Spleen (tissue), 11 donors: ENCODE measurements at regions not wholly inside any gene's neighbourhood (a gene's known extent, or its start where the extent isn't known, plus 50 kb on each side); places are given as distances from the start of the nearest gene placed in this dataset.

Experiments
- DNase-seq: peaks from one replicate; pipeline ENCODE4 v3.0.0-alpha.2; 2020
- H3K27ac ChIP-seq, 8 donors: fragments of 200-600 bp; sonication (generic) in 7 of 8; 1 replicate in 4 of 8; 2 replicates in 4 of 8; pipeline versions ENCODE4 v1.5.0 to v1.8.0; 2016 to 2021; ENCODE audit warnings: inconsistent platforms in 4 of 8, mild to moderate bottlenecking in 4 of 8, moderate library complexity in 1 of 8
- H3K27me3 ChIP-seq, 7 donors: fragments of 200-600 bp; sonication (generic) in 6 of 7; replicated peaks in 1 of 7; 1 replicate in 4 of 7; 2 replicates in 3 of 7; pipeline versions ENCODE4 v1.5.0 to v1.8.0; 2016 to 2021; ENCODE audit warnings: inconsistent platforms in 3 of 7, mild to moderate bottlenecking in 1 of 7
- H3K36me3 ChIP-seq, 6 donors: fragments of 200-600 bp; sonication (generic) in 5 of 6; 1 replicate in 4 of 6; 2 replicates in 2 of 6; pipeline versions ENCODE4 v1.5.0 to v1.8.0; 2016 to 2021; ENCODE audit warnings: inconsistent platforms in 2 of 6
- H3K4me1 ChIP-seq, 6 donors: fragments of 200-600 bp; sonication (generic) in 5 of 6; 1 replicate in 3 of 6; 2 replicates in 3 of 6; pipeline versions ENCODE4 v1.5.0 to v1.8.0; 2016 to 2021; ENCODE audit warnings: inconsistent platforms in 3 of 6
- H3K4me3 ChIP-seq, 8 donors: fragments of 200-600 bp; sonication (generic) in 7 of 8; 1 replicate in 4 of 8; 2 replicates in 4 of 8; pipeline versions ENCODE4 v1.5.0 to v1.8.0; 2016 to 2021; ENCODE audit warnings: inconsistent platforms in 4 of 8, mild to moderate bottlenecking in 4 of 8, moderate library complexity in 2 of 8
- H3K9me3 ChIP-seq, 8 donors: fragments of 200-600 bp; sonication (generic) in 7 of 8; 1 replicate in 4 of 8; 2 replicates in 4 of 8; pipeline versions ENCODE4 v1.5.0 to v1.8.0; 2016 to 2021; ENCODE audit warnings: inconsistent platforms in 4 of 8
- POLR2A ChIP-seq, 3 donors: fragments of 450-650 bp; IDR thresholded peaks; one replicate each; pipeline ENCODE4 v1.5.1; 2017; ENCODE audit warnings: antibody characterized with exemption in 3 of 3, mild to moderate bottlenecking in 1 of 3
- POLR2AphosphoS5 ChIP-seq, 3 donors: sonication (generic); formaldehyde crosslinking; IDR thresholded peaks; one replicate each; pipeline ENCODE4 v1.5.1; 2017; ENCODE audit warnings: antibody characterized with exemption in 3 of 3
- WGBS, 5 donors: extraction: QIAGEN DNeasy Blood & Tissue Kit in 3 of 5; methylation state at CpG; one replicate each; pipeline versions ENCODE4 v1.1.5 to v1.1.7; 2013 to 2018; 5-methylcytosine and 5-hydroxymethylcytosine counted together
- intact Hi-C: fragments of 100-400 bp; cut with DNase I; formaldehyde crosslinking; loops from one replicate; pipeline ENCODE4 v1.15.0; 2023; ENCODE audit warnings: low total_unique reads
- TF ChIP-seq, protein P1 (sequence below), 11 experiments: fragments of 200-600 bp in 7 of 11; fragments of 450-650 bp in 4 of 11; sonication (generic) in 4 of 11; IDR thresholded peaks in 8 of 11; conservative IDR thresholded peaks in 3 of 11; 1 replicate in 7 of 11; 2 replicates in 4 of 11; pipeline versions ENCODE4 v1.4.0 to v1.8.0; 2016 to 2021; ENCODE audit warnings: antibody characterized with exemption in 11 of 11, inconsistent platforms in 4 of 11, mild to moderate bottlenecking in 1 of 11
- donor health status: healthy with polysubstance abuse.
- donor health status: DM: no; HTN: no; CAD: no; lungs with moderate emphysema.
- donor health status: DM: no; HTN: no; CAD: no.
- donor health status: Bipolar disorder and iron deficiency.
- donor health status: healthy.
- donor health status: DM: no; HTN: no; CAD: no.
- donor health status: DM: yes; HTN: yes; CAD: no.

DNA sequence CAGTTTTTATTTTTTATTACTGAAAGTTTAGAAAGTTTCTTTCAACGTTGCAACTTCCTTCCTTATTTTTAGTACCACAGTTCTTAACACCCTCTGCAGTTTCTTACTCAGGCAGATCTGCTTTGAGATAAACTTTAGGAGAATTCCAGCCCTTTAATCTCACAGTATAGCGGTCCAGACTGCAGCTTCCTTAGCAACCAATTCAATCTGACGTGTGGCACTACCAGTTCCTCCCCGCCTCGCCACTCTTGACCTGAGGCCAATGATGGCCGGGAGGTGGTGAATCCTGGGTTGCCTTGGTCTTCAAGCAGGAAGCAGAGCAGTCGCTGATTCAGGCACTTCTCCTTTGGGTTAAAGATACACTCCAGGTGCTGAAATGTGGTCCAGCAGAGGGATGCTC, 334.3 kb upstream of the TRPC7 start:
- no peak for DNase-seq
- 8 to 26% (median 12%) methylated on average over 7 of the region's 7 CpGs for WGBS, 5 donors
- Histone ChIP-seq H3K27ac (no peak overlapping the region), H3K9me3 (no peaks in the 10 kb centered on the region), H3K27me3 (no peaks in the 10 kb centered on the region), H3K36me3 (no peaks in the 10 kb centered on the region), H3K4me1 (no peaks in the 10 kb centered on the region), H3K4me3 (no peak overlapping the region)
- TF ChIP-seq POLR2A (IDR thresholded peaks at IDR 0.05): no peak
- TF ChIP-seq POLR2AphosphoS5 (IDR thresholded peaks at IDR 0.05): no peak
- TF ChIP-seq, protein P1, sequence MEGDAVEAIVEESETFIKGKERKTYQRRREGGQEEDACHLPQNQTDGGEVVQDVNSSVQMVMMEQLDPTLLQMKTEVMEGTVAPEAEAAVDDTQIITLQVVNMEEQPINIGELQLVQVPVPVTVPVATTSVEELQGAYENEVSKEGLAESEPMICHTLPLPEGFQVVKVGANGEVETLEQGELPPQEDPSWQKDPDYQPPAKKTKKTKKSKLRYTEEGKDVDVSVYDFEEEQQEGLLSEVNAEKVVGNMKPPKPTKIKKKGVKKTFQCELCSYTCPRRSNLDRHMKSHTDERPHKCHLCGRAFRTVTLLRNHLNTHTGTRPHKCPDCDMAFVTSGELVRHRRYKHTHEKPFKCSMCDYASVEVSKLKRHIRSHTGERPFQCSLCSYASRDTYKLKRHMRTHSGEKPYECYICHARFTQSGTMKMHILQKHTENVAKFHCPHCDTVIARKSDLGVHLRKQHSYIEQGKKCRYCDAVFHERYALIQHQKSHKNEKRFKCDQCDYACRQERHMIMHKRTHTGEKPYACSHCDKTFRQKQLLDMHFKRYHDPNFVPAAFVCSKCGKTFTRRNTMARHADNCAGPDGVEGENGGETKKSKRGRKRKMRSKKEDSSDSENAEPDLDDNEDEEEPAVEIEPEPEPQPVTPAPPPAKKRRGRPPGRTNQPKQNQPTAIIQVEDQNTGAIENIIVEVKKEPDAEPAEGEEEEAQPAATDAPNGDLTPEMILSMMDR (IDR thresholded peaks at IDR 0.05 in 8 of 11, conservative IDR thresholded peaks at IDR 0.05 in 3 of 11): no peak
- intact Hi-C loops: no loop called here

DNA sequence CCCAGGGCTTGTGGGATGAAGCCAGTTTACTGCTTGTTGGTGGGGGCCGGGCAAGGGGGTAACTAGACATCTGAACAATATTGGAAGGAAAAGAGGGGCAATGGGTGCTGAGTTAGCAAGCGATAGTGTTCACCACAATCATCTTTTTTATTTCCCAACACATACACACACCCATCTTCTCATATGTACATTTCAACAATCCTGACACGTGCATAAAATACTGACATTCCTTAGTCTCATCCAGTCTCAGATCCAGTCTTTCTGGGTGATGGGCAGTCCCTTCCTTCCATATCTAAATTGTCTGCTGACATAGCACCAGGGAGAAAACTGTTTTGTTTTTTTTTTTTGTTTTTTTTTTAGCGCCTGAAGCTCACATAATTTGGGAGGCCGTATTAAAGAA, 333.6 kb upstream of the TRPC7 start:
- TF ChIP-seq POLR2A (IDR thresholded peaks at IDR 0.05): no peak
- TF ChIP-seq POLR2AphosphoS5 (IDR thresholded peaks at IDR 0.05): no peak
- TF ChIP-seq, protein P1 (IDR thresholded peaks at IDR 0.05 in 8 of 11, conservative IDR thresholded peaks at IDR 0.05 in 3 of 11): no peak
- H3K4me1 ChIP-seq: no peaks in the 10 kb centered on the region
- no peaks in the 10 kb centered on the region for H3K27me3 ChIP-seq
- no peak for DNase-seq
- 77 to 91% (median 82%) methylated on average over 5 of the region's 5 CpGs for WGBS, 5 donors
- no peak overlapping the region for H3K4me3 ChIP-seq
- H3K27ac ChIP-seq: no peak overlapping the region
- no peaks in the 10 kb centered on the region for H3K9me3 ChIP-seq
- intact Hi-C loops: no loop called here
- no peaks in the 10 kb centered on the region for H3K36me3 ChIP-seq

DNA sequence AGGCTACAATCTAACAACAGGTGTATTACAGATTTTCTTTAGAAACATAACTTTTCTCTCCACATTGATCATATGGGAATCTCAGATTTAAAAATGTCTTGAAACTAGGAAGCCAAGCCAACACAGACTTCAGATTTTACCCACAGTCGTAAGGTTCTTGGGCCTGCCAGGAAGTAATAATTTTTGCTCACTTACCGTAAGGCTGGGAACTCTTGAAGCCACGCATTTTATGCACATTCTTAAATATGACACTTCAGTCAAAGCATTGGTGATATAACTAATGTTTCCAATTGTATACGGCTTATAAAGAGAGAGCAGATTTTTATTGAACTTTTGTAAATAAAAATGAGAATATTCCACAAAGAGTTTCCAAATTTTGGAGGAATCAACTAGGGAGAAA, 328.9 kb upstream of the TRPC7 start:
- WGBS, 5 donors: 33 to 53% (median 43%) methylated on average over 4 of the region's 4 CpGs
- no peak for TF ChIP-seq POLR2A (IDR thresholded peaks at IDR 0.05)
- TF ChIP-seq, protein P1 (IDR thresholded peaks at IDR 0.05 in 8 of 11, conservative IDR thresholded peaks at IDR 0.05 in 3 of 11): no peak
- no peak for TF ChIP-seq POLR2AphosphoS5 (IDR thresholded peaks at IDR 0.05)

DNA sequence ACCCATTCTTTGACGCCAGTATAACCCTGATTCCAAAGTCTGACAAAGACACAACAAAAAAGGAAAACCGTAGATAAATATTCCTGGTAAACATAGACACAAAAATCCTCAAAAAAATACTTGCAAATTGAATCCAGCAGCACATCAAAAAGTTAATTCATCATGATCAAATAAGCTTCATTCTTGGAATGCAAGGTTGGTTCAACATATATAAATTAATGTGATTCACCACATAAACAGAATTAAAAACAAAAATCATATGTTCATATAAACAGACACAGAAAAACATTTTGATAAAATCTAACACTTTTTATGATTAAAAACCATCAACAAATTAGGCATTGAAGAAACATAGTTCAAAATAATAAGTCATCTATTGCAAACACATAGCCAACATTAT, 324.2 kb upstream of the TRPC7 start:
- intact Hi-C loops: no loop called here
- Histone ChIP-seq H3K4me3 (no peak overlapping the region), H3K4me1 (no peaks in the 10 kb centered on the region), H3K27me3 (no peaks in the 10 kb centered on the region), H3K36me3 (no peaks in the 10 kb centered on the region), H3K27ac (no peak overlapping the region), H3K9me3 (peaks cover 4 to 57% (median 48%) of the 10 kb centered on the region in 8 donors)
- 27 to 85% (median 38%) methylated on average over 2 of the region's 2 CpGs for WGBS, 5 donors
- TF ChIP-seq POLR2AphosphoS5 (IDR thresholded peaks at IDR 0.05): no peak
- no peak for TF ChIP-seq POLR2A (IDR thresholded peaks at IDR 0.05)
- TF ChIP-seq, protein P1 (IDR thresholded peaks at IDR 0.05 in 8 of 11, conservative IDR thresholded peaks at IDR 0.05 in 3 of 11): no peak
- DNase-seq: no peak

More for the DNA sequence above, 328.9 kb upstream of the TRPC7 start:
- no peak for DNase-seq
- Histone ChIP-seq H3K4me3 (no peak overlapping the region), H3K27me3 (no peaks in the 10 kb centered on the region), H3K9me3 (peaks cover 4 to 21% (median 14%) of the 10 kb centered on the region in 8 donors), H3K36me3 (no peaks in the 10 kb centered on the region), H3K4me1 (no peaks in the 10 kb centered on the region), H3K27ac (no peak overlapping the region)
- intact Hi-C loops: no loop called here
